Ovary (tissue), 7 donors: ENCODE measurements at regions not wholly inside any gene's neighbourhood (a gene's known extent, or its start where the extent isn't known, plus 50 kb on each side); places are given as distances from the start of the nearest gene placed in this dataset.

Source experiments
- DNase-seq, 5 donors: peaks; one replicate each; pipeline ENCODE4 v3.0.0-alpha.2; 2019 to 2020
- H3K27ac ChIP-seq, 2 donors: fragments of 200-600 bp; one replicate each; pipeline versions ENCODE4 v1.5.1 to v1.8.0; 2019 to 2022
- H3K27me3 ChIP-seq: fragments of 200-600 bp; one replicate; pipeline ENCODE4 v1.8.0; 2022
- H3K36me3 ChIP-seq: fragments of 200-600 bp; sonication (generic); one replicate; pipeline ENCODE4 v1.5.1; 2019
- H3K4me1 ChIP-seq: one replicate; pipeline ENCODE4 v1.8.1; 2013; ENCODE audit warnings: mild to moderate bottlenecking, moderate library complexity; ENCODE audit not compliant: insufficient read depth
- H3K4me3 ChIP-seq: fragments of 200-600 bp; sonication (generic); one replicate; pipeline ENCODE4 v1.5.1; 2017
- H3K9me3 ChIP-seq, 2 donors: fragments of 200-600 bp in 1 of 2; sonication (generic) in 1 of 2; one replicate each; pipeline versions ENCODE4 v1.5.1 to v1.8.1; 2013 to 2019; ENCODE audit warnings: mild to moderate bottlenecking in 1 of 2, moderate library complexity in 1 of 2
- CTCF ChIP-seq, 3 donors: fragments of 450-650 bp in 2 of 3; fragments of 200-600 bp in 1 of 3; IDR thresholded peaks; one replicate each; pipeline versions ENCODE4 v1.5.1 to v1.8.0; 2016 to 2022; ENCODE audit warnings: antibody characterized with exemption in 3 of 3, mild to moderate bottlenecking in 1 of 3
- EP300 ChIP-seq: sonication (generic); formaldehyde crosslinking; IDR thresholded peaks from one replicate; pipeline ENCODE4 v1.6.1; 2017; ENCODE audit warnings: antibody characterized with exemption
- POLR2A ChIP-seq: fragments of 450-650 bp; IDR thresholded peaks from one replicate; pipeline ENCODE4 v1.6.1; 2017; ENCODE audit warnings: antibody characterized with exemption, mild to moderate bottlenecking, moderate library complexity
- WGBS, 3 donors: extraction: QIAGEN DNeasy Blood & Tissue Kit in 1 of 3; methylation state at CpG; one replicate each; pipeline versions ENCODE4 v1.1.5 to v1.1.7; 2013 to 2017; 5-methylcytosine and 5-hydroxymethylcytosine counted together
- intact Hi-C, 4 donors: fragments of 100-400 bp; cut with DNase I; formaldehyde crosslinking; loops; one replicate each; pipeline versions ENCODE4 v1.11.0 to v1.15.1; 2022 to 2023
- donor health status: DM: no; HTN: no; CAD: no; lungs with moderate emphysema.
- donor health status: DM: no; HTN: no; CAD: no.
- donor health status: Bipolar disorder and iron deficiency.
- donor health status: DM: no; HTN: no; CAD: no.
- donor health status: DM: yes; HTN: yes; CAD: no.

DNA sequence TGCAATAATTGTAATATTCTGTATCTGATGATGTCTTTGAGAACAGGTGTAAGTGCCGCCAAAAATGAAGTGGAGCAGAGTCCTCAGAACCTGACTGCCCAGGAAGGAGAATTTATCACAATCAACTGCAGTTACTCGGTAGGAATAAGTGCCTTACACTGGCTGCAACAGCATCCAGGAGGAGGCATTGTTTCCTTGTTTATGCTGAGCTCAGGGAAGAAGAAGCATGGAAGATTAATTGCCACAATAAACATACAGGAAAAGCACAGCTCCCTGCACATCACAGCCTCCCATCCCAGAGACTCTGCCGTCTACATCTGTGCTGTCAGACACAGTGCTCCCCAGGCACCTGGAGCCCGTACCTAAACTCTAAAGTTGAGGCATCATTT, 268.7 kb downstream of the DAD1 start:
- 31 to 42% (median 39%) methylated on average over 4 of the region's 4 CpGs for WGBS, 3 donors
- H3K4me3 ChIP-seq, result no peak overlapping the region
- intact Hi-C loops, result no loop called here
- no peaks in the 10 kb centered on the region for H3K27me3 ChIP-seq
- TF ChIP-seq EP300 (no peak), POLR2A (no peak), CTCF (IDR thresholded peaks at IDR 0.05) (no peak)
- no peaks in the 10 kb centered on the region for H3K9me3 ChIP-seq
- no peak overlapping the region for H3K27ac ChIP-seq
- DNase-seq, result no peak
- no peaks in the 10 kb centered on the region for H3K36me3 ChIP-seq
- H3K4me1 ChIP-seq, result no peaks in the 10 kb centered on the region

GRCh38 chr14:22319526-22320361, 269.3 kb downstream of the DAD1 start:
- Histone ChIP-seq H3K27me3 (no peaks in the 10 kb centered on the region), H3K4me3 (no peak overlapping the region), H3K36me3 (no peaks in the 10 kb centered on the region), H3K9me3 (no peaks in the 10 kb centered on the region), H3K27ac (no peak overlapping the region), H3K4me1 (no peaks in the 10 kb centered on the region)
- intact Hi-C loops, result loop anchor here in 1 of 4 donors (10.0 kb wide), 1 partner anchor 55 kb away; no protein-coding TSS in a partner anchor
- WGBS, 3 donors, result 18 to 28% (median 19%) methylated on average over 4 of the region's 4 CpGs
- TF ChIP-seq CTCF (IDR thresholded peaks at IDR 0.05) (peak in 2 of 3 donors; percentile 23 to 53), EP300 (no peak), POLR2A (no peak)
- peak in 4 of 5 donors; percentile 23 to 60 (median 28) for DNase-seq

- Histone ChIP-seq H3K36me3 (no peaks in the 10 kb centered on the region), H3K27me3 (no peaks in the 10 kb centered on the region), H3K4me3 (no peak overlapping the region), H3K9me3 (no peaks in the 10 kb centered on the region), H3K4me1 (no peaks in the 10 kb centered on the region), H3K27ac (no peak overlapping the region)
- intact Hi-C loops, result loop anchor here in 1 of 4 donors (10.0 kb wide), 1 partner anchor 56 kb away; no protein-coding TSS in a partner anchor
- 32 to 57% (median 49%) methylated on average over 3 of the region's 3 CpGs for WGBS, 3 donors
- DNase-seq, result no peak
- TF ChIP-seq CTCF (IDR thresholded peaks at IDR 0.05) (no peak), EP300 (no peak), POLR2A (no peak)
Observed at GRCh38 chr14:22318951-22319350, 270.1 kb downstream of the DAD1 start.

GRCh38 chr14:22316473-22316872, 272.6 kb downstream of the DAD1 start:
- Histone ChIP-seq H3K9me3 (no peaks in the 10 kb centered on the region), H3K27ac (no peak overlapping the region), H3K4me3 (no peak overlapping the region), H3K36me3 (no peaks in the 10 kb centered on the region), H3K4me1 (no peaks in the 10 kb centered on the region), H3K27me3 (no peaks in the 10 kb centered on the region)
- 91 to 98% (median 97%) methylated on average over 1 of the region's 1 CpG for WGBS, 3 donors
- DNase-seq, result no peak
- TF ChIP-seq POLR2A (no peak), EP300 (no peak), CTCF (IDR thresholded peaks at IDR 0.05) (no peak)
- intact Hi-C loops, result loop anchor here in 1 of 4 donors (10.0 kb wide), 1 partner anchor 58 kb away; no protein-coding TSS in a partner anchor
